K562 (cell line): ENCODE measurements at regions not wholly inside any gene's neighbourhood (a gene's known extent, or its start where the extent isn't known, plus 50 kb on each side); places are given as distances from the start of the nearest gene placed in this dataset.

Source experiments
- ATAC-seq: fragments of 200-7000 bp; cut with Tn5 transposase; 3 replicates; pipeline ENCODE4 v1.9.1; 2020; ENCODE audit warnings: moderate library complexity
- BruUV-seq: library from RNA; stranded (reverse); fragments of 400-500 nt; replicated peaks from 2 replicates; lab custom pipeline; 2021; lab: Mats Ljungman, UMichigan
- CTCF ChIA-PET: fragments of 300-600 bp; formaldehyde crosslinking; extraction: SDS; loops from one replicate; lab custom pipeline; 2021; ENCODE audit warnings: low intra/inter-chr PET ratio; lab: Yijun Ruan, JAX
- POLR2A ChIA-PET: fragments of 300-600, 350-650 bp; sonication (Branson Sonifier 250); formaldehyde crosslinking; extraction: SDS; loops from one replicate; lab custom pipeline; 2021; ENCODE audit warnings: antibody characterized with exemption, inconsistent platforms; lab: Yijun Ruan, JAX
- DNase-seq, 4 experiments: peaks; one replicate each; pipeline versions ENCODE4 v3.0.0 to v3.0.0-alpha.2; 2011 to 2018; ENCODE audit warnings: low spot score in 3 of 4, mixed read lengths in 3 of 4; ENCODE audit errors: extremely low read depth in 1 of 4
- FAIRE-seq: peaks from 2 replicates; lab custom pipeline; 2011; peaks lifted over from hg19 to GRCh38; lab: Jason Lieb, UNC
- H2AFZ ChIP-seq: 2 replicates; pipeline ENCODE4 v1.6.0; 2011; ENCODE audit warnings: low read depth, low read length, control low read depth, inconsistent platforms
- H3K27ac ChIP-seq: fragments of 200-600 bp; 3 replicates; pipeline ENCODE4 v1.8.0; 2011; ENCODE audit warnings: low read depth, mild to moderate bottlenecking, control low read depth, inconsistent platforms, low read length, moderate library complexity, mixed read lengths; ENCODE audit errors: extremely low read depth
- H3K27me3 ChIP-seq, 2 experiments: fragments of 300-600 bp in 1 of 2; 2 replicates in 1 of 2; 3 replicates in 1 of 2; pipeline versions ENCODE4 v1.6.0 to v1.8.0; 2011; ENCODE audit warnings: inconsistent platforms in 2 of 2, low read length in 2 of 2, mild to moderate bottlenecking in 1 of 2, mixed read lengths in 1 of 2, moderate library complexity in 1 of 2; ENCODE audit not compliant: control insufficient read depth in 2 of 2, insufficient read depth in 2 of 2
- H3K36me3 ChIP-seq: fragments of 300-600 bp; 3 replicates; pipeline ENCODE4 v1.8.0; 2011; ENCODE audit warnings: mild to moderate bottlenecking, low read length, inconsistent platforms; ENCODE audit not compliant: control insufficient read depth, insufficient read depth
- H3K4me1 ChIP-seq, 2 experiments: fragments of 200-600 bp in 1 of 2; replicated peaks in 1 of 2; 2 replicates in 1 of 2; 3 replicates in 1 of 2; pipeline versions ENCODE4 v1.5.1 to v1.8.0; 2011; ENCODE audit warnings: inconsistent platforms in 2 of 2, low read length in 2 of 2, mild to moderate bottlenecking in 1 of 2, mixed read lengths in 1 of 2, moderate library complexity in 1 of 2; ENCODE audit not compliant: control insufficient read depth in 2 of 2, insufficient read depth in 2 of 2
- H3K4me2 ChIP-seq: 2 replicates; pipeline ENCODE4 v1.6.1; 2011; ENCODE audit warnings: low read length, control low read depth, inconsistent platforms, mixed read lengths; ENCODE audit not compliant: insufficient read depth
- H3K4me3 ChIP-seq: fragments of 200-600 bp; sonication (generic), shearing (Covaris generic); 2 replicates; pipeline ENCODE4 v1.5.1; 2016; ENCODE audit warnings: control low read depth, inconsistent platforms
- H3K79me2 ChIP-seq: fragments of 200-600 bp; 3 replicates; pipeline ENCODE4 v1.8.0; 2011; ENCODE audit warnings: low read length, inconsistent platforms; ENCODE audit not compliant: control insufficient read depth, insufficient read depth
- H3K9ac ChIP-seq, 2 experiments: 2 replicates each; pipeline versions ENCODE4 v1.6.0 to v1.6.1; 2011; ENCODE audit warnings: low read depth in 2 of 2, low read length in 2 of 2, control low read depth in 1 of 2, inconsistent platforms in 1 of 2, mild to moderate bottlenecking in 1 of 2, mixed read lengths in 1 of 2; ENCODE audit not compliant: insufficient read depth in 1 of 2
- H3K9me1 ChIP-seq: one replicate; pipeline ENCODE4 v1.6.0; 2011; ENCODE audit warnings: inconsistent platforms, mild to moderate bottlenecking, low read length, moderate library complexity; ENCODE audit not compliant: control insufficient read depth, insufficient read depth
- H3K9me3 ChIP-seq: replicated peaks from 2 replicates; pipeline ENCODE4 v1.5.1; 2011; ENCODE audit warnings: low read depth, low read length, inconsistent platforms; ENCODE audit not compliant: control insufficient read depth, insufficient read depth
- H4K20me1 ChIP-seq: replicated peaks from 2 replicates; pipeline ENCODE4 v1.6.1; 2011; ENCODE audit warnings: low read length, inconsistent platforms, mixed read lengths; ENCODE audit not compliant: control insufficient read depth, insufficient read depth
- ELF4 ChIP-seq: fragments of 450-650 bp; formaldehyde crosslinking; IDR thresholded peaks from 2 replicates; pipeline ENCODE4 v1.4.0; 2022; ENCODE audit warnings: missing genetic modification characterization
- ETS2 ChIP-seq: IDR thresholded peaks from 2 replicates; pipeline ENCODE4 v1.6.1; 2016; ENCODE audit warnings: borderline replicate concordance, missing genetic modification characterization, mild to moderate bottlenecking, moderate library complexity, missing compliant biosample characterization; ENCODE audit not compliant: poor library complexity, severe bottlenecking
- ETV1 ChIP-seq: fragments of 450-650 bp; conservative IDR thresholded peaks from 2 replicates; pipeline ENCODE4 v1.6.1; 2016; ENCODE audit warnings: missing genetic modification characterization, control low read depth, low read depth, missing compliant biosample characterization
- GABPB1 ChIP-seq: sonication (generic); formaldehyde crosslinking; IDR thresholded peaks from 2 replicates; pipeline ENCODE4 v1.8.0; 2022; ENCODE audit warnings: mild to moderate bottlenecking, missing genetic modification reagents
- HMG20B ChIP-seq: fragments of 250-450 bp; sonication (Bioruptor Pico); IDR thresholded peaks from 2 replicates; pipeline ENCODE4 v1.5.0; 2021; ENCODE audit warnings: mild to moderate bottlenecking
- KAT7 ChIP-seq: sonication (generic); formaldehyde crosslinking; IDR thresholded peaks from 2 replicates; pipeline ENCODE4 v1.8.0; 2022; ENCODE audit warnings: missing genetic modification reagents, mild to moderate bottlenecking, borderline replicate concordance
- MCM3 ChIP-seq: fragments of 450-650 bp; IDR thresholded peaks from 2 replicates; pipeline ENCODE4 v1.6.1; 2016
- MIER1 ChIP-seq: fragments of 450-650 bp; IDR thresholded peaks from 2 replicates; pipeline ENCODE4 v1.6.1; 2016; ENCODE audit warnings: antibody characterized with exemption, mild to moderate bottlenecking, low read depth
- MTA1 ChIP-seq: fragments of 450-650 bp; IDR thresholded peaks from 2 replicates; pipeline ENCODE4 v1.6.1; 2017; ENCODE audit warnings: borderline replicate concordance
- NFE2 ChIP-seq: IDR thresholded peaks from 2 replicates; pipeline ENCODE4 v1.6.1; 2014; ENCODE audit warnings: antibody characterized with exemption, low read depth
- POLR2A ChIP-seq: fragments of 450-650 bp; conservative IDR thresholded peaks from 2 replicates; pipeline ENCODE4 v1.6.1; 2016
- PRDM10 ChIP-seq: fragments of 450-650 bp; IDR thresholded peaks from 2 replicates; pipeline ENCODE4 v1.6.1; 2018; ENCODE audit not compliant: partially characterized antibody
- RBBP5 ChIP-seq: fragments of 200-600 bp; sonication (generic); IDR thresholded peaks from 2 replicates; pipeline ENCODE4 v1.6.1; 2012; ENCODE audit warnings: borderline replicate concordance, mild to moderate bottlenecking, low read length, control low read depth, inconsistent platforms; ENCODE audit not compliant: insufficient read depth, poor library complexity, severe bottlenecking
- SMAD3 ChIP-seq: fragments of 450-650 bp; formaldehyde crosslinking; conservative IDR thresholded peaks from 2 replicates; pipeline ENCODE4 v1.4.0; 2020; ENCODE audit warnings: mild to moderate bottlenecking
- SOX6 ChIP-seq: fragments of 450-650 bp; IDR thresholded peaks from 2 replicates; pipeline ENCODE4 v1.6.1; 2014; ENCODE audit warnings: mild to moderate bottlenecking
- TAL1 ChIP-seq: fragments of 450-650 bp; IDR thresholded peaks from 2 replicates; pipeline ENCODE4 v1.6.1; 2016; ENCODE audit warnings: mild to moderate bottlenecking
- ZC3H11A ChIP-seq: IDR thresholded peaks from 2 replicates; pipeline ENCODE4 v1.6.1; 2012; ENCODE audit warnings: low read depth, low read length, improper control_type of control experiment
- ZNF507 ChIP-seq: conservative IDR thresholded peaks from 2 replicates; pipeline ENCODE4 v1.6.1; 2017; ENCODE audit warnings: missing genetic modification characterization, missing compliant biosample characterization
- WGBS: fragments of 100-300 bp; shearing (Covaris generic); methylation state at CpG from one replicate; pipeline ENCODE4 v1.1.6; 2016; ENCODE audit warnings: low coverage, mixed read lengths; ENCODE audit not compliant: insufficient coverage; ENCODE audit errors: missing lambda C conversion rate; 5-methylcytosine and 5-hydroxymethylcytosine counted together
- in situ Hi-C: fragments of 300-500 bp; cut with MboI; formaldehyde crosslinking; loops from 4 replicates; pipeline ENCODE4 v1.15.0; 2018; ENCODE audit warnings: inconsistent platforms, mixed read lengths
- intact Hi-C: fragments of 100-400 bp; cut with micrococcal nuclease; formaldehyde crosslinking; loops from 2 replicates; pipeline ENCODE4 v1.14.2; 2022
- TF ChIP-seq, protein P1 (sequence below): fragments of 250-450 bp; sonication (Bioruptor Pico); IDR thresholded peaks from 2 replicates; pipeline ENCODE4 v1.4.0; 2020; ENCODE audit warnings: borderline replicate concordance

DNA sequence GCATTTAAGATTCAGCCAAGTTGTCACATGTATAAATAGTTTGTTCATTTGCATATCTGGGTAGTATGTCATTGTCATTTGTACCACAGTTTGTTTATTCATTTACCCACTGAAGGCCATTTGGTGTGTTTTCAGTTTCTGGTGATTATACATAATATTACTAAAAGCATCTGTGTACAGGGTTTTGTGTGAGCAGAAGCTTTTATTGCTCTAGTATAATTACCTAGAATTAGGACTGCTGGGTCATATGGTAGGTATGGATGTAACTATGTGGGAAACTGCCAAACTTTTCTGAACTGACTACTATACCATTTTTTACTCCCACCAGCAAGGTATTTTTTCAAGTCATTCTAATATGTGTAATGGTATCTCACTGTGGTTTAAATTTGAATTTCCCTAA, 584.0 kb upstream of the GHITM start (continued):
- TF ChIP-seq ETS2 (tag) (no peak), SOX6 (no peak)

- Histone ChIP-seq H3K9me3 (no peaks in the 10 kb centered on the region; the same call in none of the 2 replicates), H3K9ac (no peak overlapping the region), H3K36me3 (no peaks in the 10 kb centered on the region), H3K27me3 (no peaks in the 10 kb centered on the region), H2AFZ (no peak overlapping the region), H3K4me2 (no peak overlapping the region), H4K20me1 (no peaks in the 10 kb centered on the region), H3K9me1 (no peaks in the 10 kb centered on the region), H3K27ac (no peak overlapping the region), H3K4me1 (peaks cover 0 to 5% of the 10 kb centered on the region in 2 experiments; a peak in 1 of 5 replicates), H3K79me2 (no peaks in the 10 kb centered on the region), H3K4me3 (no peak overlapping the region)
- intact Hi-C loops (no loop called here), in situ Hi-C loops (no loop called here)
- ATAC-seq (no peak), FAIRE-seq (no peak), DNase-seq (no peak)
- ChIA-PET POLR2A (no interaction called here), CTCF (no interaction called here)
- 0% methylated on average over 3 of the region's 3 CpGs for WGBS
- no TSS peak for BruUV-seq
- TF ChIP-seq MIER1 (no peak), POLR2A (no peak), ZNF507 (tag) (no peak), ZC3H11A (no peak), PRDM10 (no peak), KAT7 (CRISPR knock-in tag) (no peak), SMAD3 (CRISPR knock-in tag) (no peak), ELF4 (CRISPR knock-in tag) (no peak), MTA1 (no peak), NFE2 (no peak), RBBP5 (no peak), ETV1 (no peak), HMG20B (CRISPR knock-in tag) (no peak), GABPB1 (CRISPR knock-in tag) (no peak), TAL1 (no peak), MCM3 (no peak)
- TF ChIP-seq, protein P1, sequence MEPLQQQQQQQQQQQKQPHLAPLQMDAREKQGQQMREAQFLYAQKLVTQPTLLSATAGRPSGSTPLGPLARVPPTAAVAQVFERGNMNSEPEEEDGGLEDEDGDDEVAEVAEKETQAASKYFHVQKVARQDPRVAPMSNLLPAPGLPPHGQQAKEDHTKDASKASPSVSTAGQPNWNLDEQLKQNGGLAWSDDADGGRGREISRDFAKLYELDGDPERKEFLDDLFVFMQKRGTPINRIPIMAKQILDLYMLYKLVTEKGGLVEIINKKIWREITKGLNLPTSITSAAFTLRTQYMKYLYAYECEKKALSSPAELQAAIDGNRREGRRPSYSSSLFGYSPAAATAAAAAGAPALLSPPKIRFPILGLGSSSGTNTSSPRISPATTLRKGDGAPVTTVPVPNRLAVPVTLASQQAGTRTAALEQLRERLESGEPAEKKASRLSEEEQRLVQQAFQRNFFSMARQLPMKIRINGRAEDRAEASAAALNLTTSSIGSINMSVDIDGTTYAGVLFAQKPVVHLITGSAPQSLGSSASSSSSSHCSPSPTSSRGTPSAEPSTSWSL (CRISPR knock-in tag): no peak
Observed at GRCh38 chr10:83562381-83562780, 576.9 kb upstream of the GHITM start.
